LNCaP clone FGC (cell line): ENCODE measurements at regions not wholly inside any gene's neighbourhood (a gene's known extent, or its start where the extent isn't known, plus 50 kb on each side); places are given as distances from the start of the nearest gene placed in this dataset.

ENCODE experiments used
- DNase-seq: peaks from one replicate; pipeline ENCODE4 v3.0.0-alpha.2; 2011; ENCODE audit warnings: low read depth
- H3K4me3 ChIP-seq: 2 replicates; pipeline ENCODE4 v1.5.1; 2011; ENCODE audit warnings: mild to moderate bottlenecking, low read depth, low read length, control low read depth
- CTCF ChIP-seq: IDR thresholded peaks from 2 replicates; pipeline ENCODE4 v1.5.1; 2012; ENCODE audit warnings: mild to moderate bottlenecking; ENCODE audit not compliant: control insufficient read depth, insufficient read depth; ENCODE audit errors: extremely low read depth

- no peak for TF ChIP-seq CTCF
- no peak for DNase-seq
- H3K4me3 ChIP-seq: no peak overlapping the region
These were observed 659.6 kb downstream of the MATN1 start for GRCh38 chr1:30063621-30064280.

GRCh38 chr1:30061292-30062220 is 661.8 kb downstream of the MATN1 start:
- H3K4me3 ChIP-seq: no peak overlapping the region
- DNase-seq: no peak
- no peak for TF ChIP-seq CTCF

- no peak for DNase-seq
- TF ChIP-seq CTCF: no peak
- H3K4me3 ChIP-seq: no peak overlapping the region
These were observed 662.6 kb downstream of the MATN1 start for GRCh38 chr1:30060738-30061137.

- no peak for DNase-seq
- H3K4me3 ChIP-seq: no peak overlapping the region
- TF ChIP-seq CTCF: no peak
These were observed 664.4 kb downstream of the MATN1 start for GRCh38 chr1:30058970-30059369.

- no peak overlapping the region for H3K4me3 ChIP-seq
- DNase-seq: no peak
- TF ChIP-seq CTCF: no peak
These were observed 669.3 kb downstream of the MATN1 start for GRCh38 chr1:30054126-30054525.

- no peak overlapping the region for H3K4me3 ChIP-seq
- TF ChIP-seq CTCF: peak; percentile 33
- DNase-seq: no peak
These were observed 671.2 kb downstream of the MATN1 start for GRCh38 chr1:30052178-30052577.

- TF ChIP-seq CTCF: no peak
- no peak for DNase-seq
These were observed 671.6 kb downstream of the MATN1 start for GRCh38 chr1:30051777-30052176.

More at GRCh38 chr1:30051777-30052176, 671.6 kb downstream of the MATN1 start:
- no peak overlapping the region for H3K4me3 ChIP-seq
